Neural progenitor cell (in vitro differentiated cells): ENCODE measurements at regions not wholly inside any gene's neighbourhood (a gene's known extent, or its start where the extent isn't known, plus 50 kb on each side); places are given as distances from the start of the nearest gene placed in this dataset.
A peak's percentile ranks its signal among the peaks of the same experiment; 100 is the strongest.

Experiments used
- DNase-seq: peaks from one replicate; pipeline ENCODE4 v3.0.0-alpha.2; 2016; ENCODE audit warnings: low spot score
- H2AFZ ChIP-seq: fragments of 200-600 bp; sonication (generic); replicated peaks from 2 replicates; pipeline ENCODE4 v1.6.1; 2016; ENCODE audit warnings: antibody characterized with exemption
- H3F3A ChIP-seq: fragments of 200-600 bp; sonication (generic); 2 replicates; pipeline ENCODE4 v1.6.1; 2016; ENCODE audit warnings: antibody characterized with exemption, low read depth
- H3K27ac ChIP-seq: fragments of 200-600 bp; sonication (generic); 2 replicates; pipeline ENCODE4 v1.5.1; 2016; ENCODE audit warnings: mild to moderate bottlenecking
- H3K27me3 ChIP-seq: fragments of 200-600 bp; sonication (generic); 2 replicates; pipeline ENCODE4 v1.6.1; 2016; ENCODE audit warnings: mild to moderate bottlenecking, moderate library complexity
- H3K36me3 ChIP-seq: fragments of 200-600 bp; sonication (generic); 2 replicates; pipeline ENCODE4 v1.5.1; 2016
- H3K4me1 ChIP-seq: fragments of 200-600 bp; sonication (generic); 2 replicates; pipeline ENCODE4 v1.6.1; 2016; ENCODE audit warnings: mixed run types
- H3K4me2 ChIP-seq: fragments of 200-600 bp; sonication (generic); 2 replicates; pipeline ENCODE4 v1.6.1; 2016
- H3K4me3 ChIP-seq: fragments of 200-600 bp; sonication (generic); 2 replicates; pipeline ENCODE4 v1.5.1; 2016
- H3K79me2 ChIP-seq: fragments of 200-600 bp; sonication (generic); 2 replicates; pipeline ENCODE4 v1.6.1; 2016; ENCODE audit warnings: low read depth
- H3K9ac ChIP-seq: fragments of 200-600 bp; sonication (generic); 2 replicates; pipeline ENCODE4 v1.6.1; 2016
- H3K9me3 ChIP-seq: fragments of 200-600 bp; sonication (generic); 2 replicates; pipeline ENCODE4 v1.5.1; 2016; ENCODE audit warnings: low read depth
- H4K20me1 ChIP-seq: fragments of 200-600 bp; sonication (generic); 2 replicates; pipeline ENCODE4 v1.6.1; 2016; ENCODE audit warnings: low read depth
- H3K27ac Mint-ChIP-seq: 3 replicates; pipeline ENCODE4 v1.8.0; 2021; ENCODE audit warnings: mixed read lengths
- H3K27me3 Mint-ChIP-seq: 2 replicates; pipeline ENCODE4 v1.8.0; 2022; ENCODE audit warnings: low read depth, mild to moderate bottlenecking, inconsistent platforms, moderate library complexity, mixed read lengths; ENCODE audit not compliant: insufficient read depth
- H3K36me3 Mint-ChIP-seq: 3 replicates; pipeline ENCODE4 v1.8.0; 2021; ENCODE audit warnings: mixed read lengths
- H3K4me1 Mint-ChIP-seq: 3 replicates; pipeline ENCODE4 v1.8.0; 2021; ENCODE audit warnings: mixed read lengths
- H3K4me3 Mint-ChIP-seq: 3 replicates; pipeline ENCODE4 v1.8.0; 2021; ENCODE audit warnings: mild to moderate bottlenecking, moderate library complexity, mixed read lengths
- H3K9me3 Mint-ChIP-seq: 3 replicates; pipeline ENCODE4 v1.8.0; 2020; ENCODE audit warnings: mixed read lengths
- EZH2 ChIP-seq: fragments of 200-600 bp; sonication (generic); IDR thresholded peaks from 2 replicates; pipeline ENCODE4 v1.6.1; 2017; ENCODE audit warnings: antibody characterized with exemption, mild to moderate bottlenecking, moderate library complexity
- EZH2phosphoT487 ChIP-seq: fragments of 200-600 bp; sonication (generic); IDR thresholded peaks from 2 replicates; pipeline ENCODE4 v1.6.1; 2017; ENCODE audit warnings: antibody characterized with exemption
- TF ChIP-seq, protein P1 (sequence below): fragments of 200-600 bp; sonication (generic); IDR thresholded peaks from 2 replicates; pipeline ENCODE4 v1.5.1; 2017; ENCODE audit warnings: antibody characterized with exemption, mild to moderate bottlenecking

DNA sequence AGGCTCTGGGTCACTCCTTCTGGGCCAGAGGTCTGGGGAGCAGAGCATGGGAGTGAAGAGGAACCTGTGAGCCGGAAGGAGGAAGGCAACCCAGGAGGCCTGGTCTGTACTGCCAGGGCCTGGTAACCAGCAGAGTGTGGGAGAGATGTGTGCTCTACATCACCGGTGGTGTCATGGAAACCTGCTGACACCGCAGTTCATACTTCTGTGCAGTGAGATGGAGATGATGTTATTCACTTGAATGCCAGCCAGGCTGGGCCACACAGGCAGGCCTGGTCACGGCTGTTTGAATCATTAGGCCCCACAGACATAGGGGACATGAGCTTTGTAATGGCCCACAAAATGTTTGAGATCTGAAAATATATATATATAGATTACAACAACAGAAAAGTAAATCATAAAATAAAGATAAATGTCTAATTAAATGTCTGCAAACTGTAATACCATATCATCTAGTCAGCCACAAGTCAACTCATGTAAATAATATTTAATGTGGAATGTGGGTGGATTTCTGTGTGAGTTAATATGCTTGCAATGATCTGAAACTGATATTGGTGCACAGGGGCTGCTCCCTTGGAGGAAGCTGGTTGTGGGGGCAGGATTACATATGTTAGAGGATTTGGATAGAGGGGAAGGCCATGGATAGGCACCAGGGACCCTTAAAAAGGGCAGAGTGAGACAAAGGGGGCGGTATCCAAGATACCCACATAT lies 108.5 kb upstream of the PFN2 start:
- H3K4me2 ChIP-seq: no peak overlapping the region
- no peaks in the 10 kb centered on the region for H3K9me3 ChIP-seq
- H3F3A ChIP-seq: no peaks in the 10 kb centered on the region
- H3K9me3 Mint-ChIP-seq: peaks cover 13% of the 10 kb centered on the region
- no peaks in the 10 kb centered on the region for H4K20me1 ChIP-seq
- DNase-seq: no peak
- H3K36me3 ChIP-seq: no peaks in the 10 kb centered on the region
- H2AFZ ChIP-seq: peak overlapping the region; percentile 30
- peak overlapping the region; percentile 36 for H3K4me3 Mint-ChIP-seq
- no peaks in the 10 kb centered on the region for H3K36me3 Mint-ChIP-seq
- TF ChIP-seq EZH2: no peak
- TF ChIP-seq, protein P1, sequence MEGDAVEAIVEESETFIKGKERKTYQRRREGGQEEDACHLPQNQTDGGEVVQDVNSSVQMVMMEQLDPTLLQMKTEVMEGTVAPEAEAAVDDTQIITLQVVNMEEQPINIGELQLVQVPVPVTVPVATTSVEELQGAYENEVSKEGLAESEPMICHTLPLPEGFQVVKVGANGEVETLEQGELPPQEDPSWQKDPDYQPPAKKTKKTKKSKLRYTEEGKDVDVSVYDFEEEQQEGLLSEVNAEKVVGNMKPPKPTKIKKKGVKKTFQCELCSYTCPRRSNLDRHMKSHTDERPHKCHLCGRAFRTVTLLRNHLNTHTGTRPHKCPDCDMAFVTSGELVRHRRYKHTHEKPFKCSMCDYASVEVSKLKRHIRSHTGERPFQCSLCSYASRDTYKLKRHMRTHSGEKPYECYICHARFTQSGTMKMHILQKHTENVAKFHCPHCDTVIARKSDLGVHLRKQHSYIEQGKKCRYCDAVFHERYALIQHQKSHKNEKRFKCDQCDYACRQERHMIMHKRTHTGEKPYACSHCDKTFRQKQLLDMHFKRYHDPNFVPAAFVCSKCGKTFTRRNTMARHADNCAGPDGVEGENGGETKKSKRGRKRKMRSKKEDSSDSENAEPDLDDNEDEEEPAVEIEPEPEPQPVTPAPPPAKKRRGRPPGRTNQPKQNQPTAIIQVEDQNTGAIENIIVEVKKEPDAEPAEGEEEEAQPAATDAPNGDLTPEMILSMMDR: no peak
- no peak for TF ChIP-seq EZH2phosphoT487
- H3K27ac ChIP-seq: no peak overlapping the region
- H3K4me3 ChIP-seq: no peak overlapping the region
- H3K27ac Mint-ChIP-seq: peak overlapping the region; percentile 96
- H3K27me3 ChIP-seq: no peaks in the 10 kb centered on the region
- H3K9ac ChIP-seq: no peak overlapping the region
- no peaks in the 10 kb centered on the region for H3K79me2 ChIP-seq
- peaks cover 8% of the 10 kb centered on the region for H3K27me3 Mint-ChIP-seq
- H3K4me1 ChIP-seq: peaks cover 12% of the 10 kb centered on the region
- peaks cover 54% of the 10 kb centered on the region for H3K4me1 Mint-ChIP-seq

DNA sequence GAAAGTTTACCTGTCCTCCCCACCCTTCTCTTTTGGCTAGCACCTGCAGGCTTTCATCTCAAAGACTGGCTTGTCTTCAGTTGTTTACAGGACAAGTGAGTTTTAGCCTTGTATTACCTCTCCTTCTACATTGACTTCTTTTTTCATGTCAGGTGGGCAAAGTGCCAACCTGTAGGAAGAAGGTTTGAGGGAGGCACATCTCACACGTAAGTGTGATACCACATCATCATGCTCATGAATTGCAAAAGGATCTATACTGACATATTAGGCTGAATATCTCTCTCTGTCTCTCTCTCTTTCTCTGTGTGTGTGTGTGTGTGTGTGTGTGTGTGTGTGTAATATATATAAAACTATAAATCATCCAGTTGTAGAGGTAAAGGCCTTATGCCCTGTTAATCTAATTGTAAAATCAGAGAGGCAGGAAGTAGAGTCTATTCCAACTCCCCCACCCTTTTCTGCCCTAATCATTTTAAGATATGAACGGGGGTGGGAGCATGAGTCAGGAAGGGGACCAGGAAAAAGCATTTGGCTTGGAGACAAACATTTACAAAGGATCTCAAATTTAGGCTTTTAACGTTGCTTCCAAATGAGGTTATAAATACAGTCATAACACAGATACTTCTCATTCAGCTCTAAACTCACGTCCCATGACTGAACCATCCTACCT lies 107.0 kb upstream of the PFN2 start:
- H2AFZ ChIP-seq: no peak overlapping the region
- H3K4me2 ChIP-seq: no peak overlapping the region
- Mint-ChIP-seq H3K4me1 (peaks cover 60% of the 10 kb centered on the region), H3K27ac (no peak overlapping the region), H3K9me3 (peaks cover 13% of the 10 kb centered on the region), H3K36me3 (no peaks in the 10 kb centered on the region), H3K27me3 (peaks cover 15% of the 10 kb centered on the region), H3K4me3 (no peak overlapping the region)
- peaks cover 12% of the 10 kb centered on the region for H3K4me1 ChIP-seq
- H3K79me2 ChIP-seq: no peaks in the 10 kb centered on the region
- no peaks in the 10 kb centered on the region for H4K20me1 ChIP-seq
- no peak overlapping the region for H3K4me3 ChIP-seq
- TF ChIP-seq, protein P1: no peak
- TF ChIP-seq EZH2phosphoT487 (no peak), EZH2 (no peak)
- H3K27me3 ChIP-seq: no peaks in the 10 kb centered on the region
- no peaks in the 10 kb centered on the region for H3F3A ChIP-seq
- DNase-seq: no peak
- no peak overlapping the region for H3K9ac ChIP-seq
- H3K9me3 ChIP-seq: no peaks in the 10 kb centered on the region
- no peak overlapping the region for H3K27ac ChIP-seq
- no peaks in the 10 kb centered on the region for H3K36me3 ChIP-seq

DNA sequence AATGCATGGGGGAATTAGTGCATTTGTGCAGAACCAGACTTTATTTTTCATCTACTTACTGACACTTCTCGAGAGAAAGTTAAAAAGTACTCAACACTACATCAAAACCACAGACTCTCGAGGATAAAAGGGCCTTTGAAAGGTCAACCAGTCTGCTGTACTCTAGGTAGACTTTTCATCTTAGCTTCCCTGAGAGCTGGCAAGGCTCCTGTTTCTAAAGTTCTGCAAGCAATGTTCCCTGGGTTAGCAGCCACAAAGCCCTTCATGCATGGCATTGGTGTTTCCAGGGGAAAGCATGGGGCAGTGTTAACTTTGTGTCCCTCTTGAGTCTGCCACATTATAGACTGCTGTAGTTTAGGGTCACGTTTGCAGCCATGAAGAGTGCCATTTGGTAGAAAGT lies 106.4 kb upstream of the PFN2 start:
- no peak overlapping the region for H3K4me3 ChIP-seq
- no peaks in the 10 kb centered on the region for H3K27me3 ChIP-seq
- TF ChIP-seq, protein P1: no peak
- TF ChIP-seq EZH2phosphoT487: no peak
- TF ChIP-seq EZH2: no peak
- no peak for DNase-seq
- H3K9me3 Mint-ChIP-seq: peaks cover 13% of the 10 kb centered on the region
- no peak overlapping the region for H3K4me2 ChIP-seq
- H3K27ac ChIP-seq: no peak overlapping the region
- H3K4me1 Mint-ChIP-seq: peaks cover 63% of the 10 kb centered on the region
- no peak overlapping the region for H3K27ac Mint-ChIP-seq
- H3K27me3 Mint-ChIP-seq: peaks cover 14% of the 10 kb centered on the region
- no peaks in the 10 kb centered on the region for H3K36me3 ChIP-seq
- no peak overlapping the region for H3K9ac ChIP-seq
- no peak overlapping the region for H3K4me3 Mint-ChIP-seq
- H3K4me1 ChIP-seq: peaks cover 12% of the 10 kb centered on the region
- H2AFZ ChIP-seq: no peak overlapping the region
- H3F3A ChIP-seq: no peaks in the 10 kb centered on the region
- no peaks in the 10 kb centered on the region for H3K79me2 ChIP-seq
- no peaks in the 10 kb centered on the region for H4K20me1 ChIP-seq
- no peaks in the 10 kb centered on the region for H3K36me3 Mint-ChIP-seq
- no peaks in the 10 kb centered on the region for H3K9me3 ChIP-seq
